A549 (cell line): ENCODE measurements at regions not wholly inside any gene's neighbourhood (a gene's known extent, or its start where the extent isn't known, plus 50 kb on each side); places are given as distances from the start of the nearest gene placed in this dataset.

Source experiments
- POLR2A ChIP-seq: IDR thresholded peaks from 2 replicates; pipeline ENCODE4 v1.6.1; 2012; ENCODE audit warnings: mild to moderate bottlenecking, low read length
- RAD21 ChIP-seq, 2 experiments: fragments of >200 bp in 1 of 2; sonication (Bioruptor Twin) in 1 of 2; formaldehyde crosslinking in 1 of 2; IDR thresholded peaks in 1 of 2; conservative IDR thresholded peaks in 1 of 2; 2 replicates in 1 of 2; 3 replicates in 1 of 2; pipeline ENCODE4 v1.6.1; 2012 to 2018; ENCODE audit warnings: inconsistent platforms in 1 of 2
- RFX5 ChIP-seq: fragments of 450-650 bp; IDR thresholded peaks from 2 replicates; pipeline ENCODE4 v1.7.1; 2014; ENCODE audit warnings: antibody characterized with exemption, mild to moderate bottlenecking, moderate library complexity
- TF ChIP-seq, protein P1 (sequence below): fragments of >200 bp; sonication (Bioruptor Twin); formaldehyde crosslinking; IDR thresholded peaks from 3 replicates; pipeline ENCODE4 v1.5.1; 2016

DNA sequence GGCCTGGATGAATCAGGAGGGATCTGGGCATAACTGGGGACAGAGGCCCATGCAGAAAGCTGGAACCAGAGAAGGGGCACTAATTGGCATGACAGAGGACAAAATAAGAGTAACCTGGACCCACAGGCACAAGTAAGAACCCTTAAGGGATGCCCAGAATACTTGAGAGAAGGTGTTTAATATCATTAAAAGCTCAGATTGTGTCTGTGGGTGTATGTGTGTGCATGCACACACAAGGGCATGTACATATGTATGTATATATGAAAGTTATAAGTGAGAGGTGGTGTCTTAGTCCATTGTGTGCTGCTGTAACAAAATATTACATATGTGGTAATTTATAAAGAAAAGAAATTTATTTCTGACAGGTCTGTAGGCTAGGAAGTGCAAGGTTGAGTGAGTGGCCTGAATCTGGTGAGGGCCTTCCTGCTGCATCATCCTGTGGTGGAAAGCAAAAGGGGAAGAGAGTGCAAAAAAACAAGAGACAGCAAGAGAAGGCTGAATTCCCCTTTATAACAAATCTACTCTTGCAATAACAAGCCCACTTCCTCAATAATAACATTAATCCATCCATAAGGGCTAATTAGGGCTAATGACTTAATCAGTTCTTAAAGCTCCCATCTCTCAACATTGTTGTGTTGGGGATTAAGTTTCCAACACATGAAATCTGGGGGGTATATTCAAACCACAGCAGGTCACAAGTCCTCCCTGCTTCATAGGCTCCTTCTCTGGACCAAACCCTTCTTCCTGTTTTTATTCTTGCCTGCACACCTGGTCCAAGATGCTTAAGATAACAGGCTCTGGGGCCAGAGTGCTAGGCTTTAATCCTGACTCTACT, 68.3 kb upstream of the POU2AF2 start:
- no peak for TF ChIP-seq POLR2A
- no peak for TF ChIP-seq RFX5
- TF ChIP-seq, protein P1, sequence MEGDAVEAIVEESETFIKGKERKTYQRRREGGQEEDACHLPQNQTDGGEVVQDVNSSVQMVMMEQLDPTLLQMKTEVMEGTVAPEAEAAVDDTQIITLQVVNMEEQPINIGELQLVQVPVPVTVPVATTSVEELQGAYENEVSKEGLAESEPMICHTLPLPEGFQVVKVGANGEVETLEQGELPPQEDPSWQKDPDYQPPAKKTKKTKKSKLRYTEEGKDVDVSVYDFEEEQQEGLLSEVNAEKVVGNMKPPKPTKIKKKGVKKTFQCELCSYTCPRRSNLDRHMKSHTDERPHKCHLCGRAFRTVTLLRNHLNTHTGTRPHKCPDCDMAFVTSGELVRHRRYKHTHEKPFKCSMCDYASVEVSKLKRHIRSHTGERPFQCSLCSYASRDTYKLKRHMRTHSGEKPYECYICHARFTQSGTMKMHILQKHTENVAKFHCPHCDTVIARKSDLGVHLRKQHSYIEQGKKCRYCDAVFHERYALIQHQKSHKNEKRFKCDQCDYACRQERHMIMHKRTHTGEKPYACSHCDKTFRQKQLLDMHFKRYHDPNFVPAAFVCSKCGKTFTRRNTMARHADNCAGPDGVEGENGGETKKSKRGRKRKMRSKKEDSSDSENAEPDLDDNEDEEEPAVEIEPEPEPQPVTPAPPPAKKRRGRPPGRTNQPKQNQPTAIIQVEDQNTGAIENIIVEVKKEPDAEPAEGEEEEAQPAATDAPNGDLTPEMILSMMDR, result no peak
- no peak for TF ChIP-seq RAD21 (conservative IDR thresholded peaks at IDR 0.05 in 1 of 2, IDR thresholded peaks at IDR 0.05 in 1 of 2)
